HepG2 (cell line): ENCODE measurements at regions not wholly inside any gene's neighbourhood (a gene's known extent, or its start where the extent isn't known, plus 50 kb on each side); places are given as distances from the start of the nearest gene placed in this dataset.

ENCODE experiments used
- ATAC-seq: fragments of 200-7000 bp; cut with Tn5 transposase; 3 replicates; pipeline ENCODE4 v1.9.1; 2020; ENCODE audit warnings: mild to moderate bottlenecking, moderate library complexity
- BruUV-seq: library from RNA; stranded (reverse); fragments of 400-500 nt; replicated peaks from 2 replicates; lab custom pipeline; 2021; lab: Mats Ljungman, UMichigan
- CTCF ChIA-PET: fragments of 300-600 bp; formaldehyde crosslinking; extraction: SDS; loops from one replicate; lab custom pipeline; 2021; ENCODE audit warnings: low total read pairs, inconsistent platforms, low intra/inter-chr PET ratio; lab: Yijun Ruan, JAX
- POLR2A ChIA-PET: fragments of 350-600 bp; sonication (Branson Sonifier 250); formaldehyde crosslinking; loops from one replicate; lab custom pipeline; 2020; ENCODE audit warnings: antibody characterized with exemption, inconsistent platforms; lab: Yijun Ruan, JAX
- DNase-seq: peaks from one replicate; pipeline ENCODE4 v3.0.0-alpha.2; 2015; ENCODE audit warnings: low spot score
- FAIRE-seq: peaks from 3 replicates; lab custom pipeline; 2011; peaks lifted over from hg19 to GRCh38; lab: Jason Lieb, UNC
- H2AFZ ChIP-seq: one replicate; pipeline ENCODE4 v1.6.1; 2011; ENCODE audit warnings: low read length, inconsistent platforms
- H3K27ac ChIP-seq: fragments of 300-600 bp; 3 replicates; pipeline ENCODE4 v1.8.0; 2011; ENCODE audit warnings: mixed run types, mild to moderate bottlenecking, mixed read lengths, low read length, inconsistent platforms; ENCODE audit not compliant: insufficient read depth; ENCODE audit errors: extremely low read length
- H3K27me3 ChIP-seq, 2 experiments: fragments of 200-600 bp in 1 of 2; 2 replicates in 1 of 2; 3 replicates in 1 of 2; pipeline versions ENCODE4 v1.6.0 to v1.8.0; 2011; ENCODE audit warnings: low read length in 2 of 2, mild to moderate bottlenecking in 2 of 2, moderate library complexity in 2 of 2, inconsistent platforms in 1 of 2; ENCODE audit not compliant: insufficient read depth in 2 of 2, control insufficient read depth in 1 of 2
- H3K36me3 ChIP-seq, 2 experiments: fragments of 200-600 bp in 1 of 2; replicated peaks in 1 of 2; 2 replicates in 1 of 2; 3 replicates in 1 of 2; pipeline versions ENCODE4 v1.5.1 to v1.8.0; 2011; ENCODE audit warnings: low read length in 2 of 2, inconsistent platforms in 1 of 2; ENCODE audit not compliant: insufficient read depth in 2 of 2, control insufficient read depth in 1 of 2
- H3K4me1 ChIP-seq: 2 replicates; pipeline ENCODE4 v1.5.1; 2012; ENCODE audit warnings: low read length, inconsistent platforms; ENCODE audit not compliant: insufficient read depth
- H3K4me2 ChIP-seq: 2 replicates; pipeline ENCODE4 v1.6.0; 2011; ENCODE audit warnings: low read depth, low read length, inconsistent platforms
- H3K4me3 ChIP-seq, 3 experiments: fragments of 200-600 bp in 1 of 3; sonication (generic), shearing (Covaris generic) in 1 of 3; replicated peaks in 1 of 3; 2 replicates each; pipeline ENCODE4 v1.5.1; 2011 to 2016; ENCODE audit warnings: low read length in 3 of 3, inconsistent platforms in 2 of 3, low read depth in 2 of 3, mild to moderate bottlenecking in 2 of 3, control low read depth in 1 of 3, mixed read lengths in 1 of 3; ENCODE audit not compliant: insufficient read depth in 1 of 3
- H3K79me2 ChIP-seq: one replicate; pipeline ENCODE4 v1.6.1; 2011; ENCODE audit warnings: low read length, inconsistent platforms; ENCODE audit not compliant: insufficient read depth
- H3K9ac ChIP-seq: 2 replicates; pipeline ENCODE4 v1.6.0; 2011; ENCODE audit warnings: mild to moderate bottlenecking, low read depth, low read length, inconsistent platforms; ENCODE audit not compliant: insufficient read depth
- H3K9me3 ChIP-seq: 2 replicates; pipeline ENCODE4 v1.5.1; 2012; ENCODE audit warnings: mild to moderate bottlenecking, low read length
- H4K20me1 ChIP-seq: 2 replicates; pipeline ENCODE4 v1.6.0; 2011; ENCODE audit warnings: inconsistent platforms, mild to moderate bottlenecking, low read length, moderate library complexity; ENCODE audit not compliant: insufficient read depth
- BRD4 ChIP-seq: sonication (generic); formaldehyde crosslinking; IDR thresholded peaks from 2 replicates; pipeline ENCODE4 v1.4.0; 2020; ENCODE audit warnings: missing genetic modification reagents
- MEF2D ChIP-seq: sonication (generic); formaldehyde crosslinking; IDR thresholded peaks from 2 replicates; pipeline ENCODE4 v1.5.1; 2020; ENCODE audit warnings: mild to moderate bottlenecking, missing genetic modification reagents
- NFKB2 ChIP-seq: sonication (generic); formaldehyde crosslinking; IDR thresholded peaks from 2 replicates; pipeline ENCODE4 v1.4.0; 2020; ENCODE audit warnings: missing genetic modification reagents, borderline replicate concordance
- PHF20 ChIP-seq: sonication (generic); formaldehyde crosslinking; IDR thresholded peaks from 2 replicates; pipeline ENCODE4 v1.5.0; 2020; ENCODE audit warnings: mild to moderate bottlenecking, missing genetic modification reagents
- POLR2A ChIP-seq, 2 experiments: IDR thresholded peaks; 2 replicates each; pipeline ENCODE4 v1.6.1; 2011; ENCODE audit warnings: low read depth in 2 of 2, low read length in 2 of 2, mild to moderate bottlenecking in 1 of 2, moderate library complexity in 1 of 2; ENCODE audit not compliant: insufficient read depth in 1 of 2
- SIN3B ChIP-seq: fragments of 150-350 bp; IDR thresholded peaks from 2 replicates; pipeline ENCODE4 v1.6.1; 2014; ENCODE audit warnings: low read length
- ZBTB1 ChIP-seq: sonication (generic); formaldehyde crosslinking; IDR thresholded peaks from 2 replicates; pipeline ENCODE4 v1.4.0; 2020; ENCODE audit warnings: missing genetic modification reagents, borderline replicate concordance
- ZFP62 ChIP-seq: sonication (generic); formaldehyde crosslinking; IDR thresholded peaks from 2 replicates; pipeline ENCODE4 v1.4.0; 2020; ENCODE audit warnings: missing genetic modification reagents
- ZKSCAN5 ChIP-seq: sonication (generic); formaldehyde crosslinking; IDR thresholded peaks from 2 replicates; pipeline ENCODE4 v1.5.1; 2020; ENCODE audit warnings: mild to moderate bottlenecking, missing genetic modification reagents
- ZNF562 ChIP-seq: sonication (generic); formaldehyde crosslinking; IDR thresholded peaks from 2 replicates; pipeline ENCODE4 v1.8.0; 2022; ENCODE audit warnings: missing genetic modification reagents, borderline replicate concordance
- ZNF672 ChIP-seq: sonication (generic); formaldehyde crosslinking; IDR thresholded peaks from 2 replicates; pipeline ENCODE4 v1.8.1; 2022; ENCODE audit warnings: missing genetic modification reagents
- ZNF839 ChIP-seq: sonication (generic); formaldehyde crosslinking; IDR thresholded peaks from 2 replicates; pipeline ENCODE4 v1.4.0; 2020; ENCODE audit warnings: missing genetic modification reagents, mild to moderate bottlenecking, borderline replicate concordance
- WGBS: methylation state at CpG from one replicate; pipeline ENCODE4 v1.1.6; 2017; ENCODE audit warnings: low lambda C conversion rate; 5-methylcytosine and 5-hydroxymethylcytosine counted together
- in situ Hi-C: cut with HindIII; loops from 2 replicates; pipeline ENCODE4 v1.10.0; 2017; ENCODE audit warnings: low pct_unique_long_range_greater_than_20kb; ENCODE audit not compliant: extremely low pct_ligation_motif_present
- intact Hi-C: fragments of 100-400 bp; cut with micrococcal nuclease; formaldehyde crosslinking; loops from one replicate; pipeline ENCODE4 v1.10.0; 2022; ENCODE audit not compliant: unreplicated experiment
- TF ChIP-seq, protein P1 (sequence below): sonication (generic); formaldehyde crosslinking; conservative IDR thresholded peaks from 2 replicates; pipeline ENCODE4 v1.5.0; 2020; ENCODE audit warnings: missing genetic modification reagents
- TF ChIP-seq, protein P2 (sequence below): sonication (generic); formaldehyde crosslinking; IDR thresholded peaks from 2 replicates; pipeline ENCODE4 v1.5.1; 2020; ENCODE audit warnings: missing genetic modification reagents, mild to moderate bottlenecking, borderline replicate concordance
- TF ChIP-seq, protein P3 (sequence below): sonication (generic); formaldehyde crosslinking; IDR thresholded peaks from 2 replicates; pipeline ENCODE4 v1.5.1; 2020; ENCODE audit warnings: missing genetic modification reagents, mild to moderate bottlenecking, borderline replicate concordance
- TF ChIP-seq, protein P4 (sequence below), 2 experiments: sonication (generic) in 1 of 2; formaldehyde crosslinking in 1 of 2; IDR thresholded peaks; 2 replicates each; pipeline versions ENCODE4 v1.5.1 to v1.6.1; 2011 to 2020; ENCODE audit warnings: borderline replicate concordance in 1 of 2, low read depth in 1 of 2, low read length in 1 of 2, mild to moderate bottlenecking in 1 of 2, missing genetic modification reagents in 1 of 2, moderate library complexity in 1 of 2

DNA sequence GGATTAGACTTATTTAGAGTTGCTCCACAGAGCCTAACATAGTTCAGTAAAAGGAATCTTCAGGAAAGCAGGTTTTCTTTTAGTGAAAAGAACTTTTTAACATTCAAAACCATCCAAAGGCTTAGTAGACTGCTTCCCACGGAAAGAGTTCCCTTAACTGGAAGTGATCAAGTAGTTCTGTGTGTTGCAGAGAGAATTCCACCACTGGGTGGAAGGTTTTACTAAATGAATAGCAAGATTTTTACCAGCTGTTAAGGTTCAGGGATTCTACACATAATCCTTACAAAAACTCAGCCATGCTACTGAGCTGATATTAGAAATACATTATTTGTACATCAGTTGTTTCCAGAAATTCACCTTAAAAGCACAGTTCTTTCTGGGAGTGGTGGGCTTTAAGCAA lies 119.7 kb downstream of the GDAP2 start:
- no peaks in the 10 kb centered on the region for H3K9me3 ChIP-seq
- no peak overlapping the region for H3K4me2 ChIP-seq
- H3K4me1 ChIP-seq: peaks cover 23% of the 10 kb centered on the region
- ATAC-seq (no peak), DNase-seq (no peak), FAIRE-seq (no peak)
- no peaks in the 10 kb centered on the region for H3K79me2 ChIP-seq
- no peaks in the 10 kb centered on the region for H3K27me3 ChIP-seq
- H2AFZ ChIP-seq: no peak overlapping the region
- no peak overlapping the region for H3K27ac ChIP-seq
- WGBS: 0% methylated on average over 1 of the region's 1 CpG
- H4K20me1 ChIP-seq: no peaks in the 10 kb centered on the region
- H3K36me3 ChIP-seq: no peaks in the 10 kb centered on the region
- H3K9ac ChIP-seq: no peak overlapping the region
- in situ Hi-C loops: loop anchor here (5.0 kb wide), 1 partner anchor 88 kb away; no protein-coding TSS in a partner anchor
- ChIA-PET POLR2A (no interaction called here), CTCF (no interaction called here)
- intact Hi-C loops: no loop called here
- no TSS peak for BruUV-seq
- no peak overlapping the region for H3K4me3 ChIP-seq
- TF ChIP-seq POLR2A (IDR thresholded peaks at IDR 0.05; ENCODE audit: insufficient read depth in 1 of 2, low read depth in 2 of 2, low read length in 2 of 2): no peak
- TF ChIP-seq, protein P1, sequence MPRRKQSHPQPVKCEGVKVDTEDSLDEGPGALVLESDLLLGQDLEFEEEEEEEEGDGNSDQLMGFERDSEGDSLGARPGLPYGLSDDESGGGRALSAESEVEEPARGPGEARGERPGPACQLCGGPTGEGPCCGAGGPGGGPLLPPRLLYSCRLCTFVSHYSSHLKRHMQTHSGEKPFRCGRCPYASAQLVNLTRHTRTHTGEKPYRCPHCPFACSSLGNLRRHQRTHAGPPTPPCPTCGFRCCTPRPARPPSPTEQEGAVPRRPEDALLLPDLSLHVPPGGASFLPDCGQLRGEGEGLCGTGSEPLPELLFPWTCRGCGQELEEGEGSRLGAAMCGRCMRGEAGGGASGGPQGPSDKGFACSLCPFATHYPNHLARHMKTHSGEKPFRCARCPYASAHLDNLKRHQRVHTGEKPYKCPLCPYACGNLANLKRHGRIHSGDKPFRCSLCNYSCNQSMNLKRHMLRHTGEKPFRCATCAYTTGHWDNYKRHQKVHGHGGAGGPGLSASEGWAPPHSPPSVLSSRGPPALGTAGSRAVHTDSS (CRISPR knock-in tag): no peak
- TF ChIP-seq SIN3B: no peak
- TF ChIP-seq ZNF839 (CRISPR knock-in tag): no peak
- TF ChIP-seq ZKSCAN5 (CRISPR knock-in tag): no peak
- TF ChIP-seq PHF20 (CRISPR knock-in tag): no peak
- TF ChIP-seq, protein P2, sequence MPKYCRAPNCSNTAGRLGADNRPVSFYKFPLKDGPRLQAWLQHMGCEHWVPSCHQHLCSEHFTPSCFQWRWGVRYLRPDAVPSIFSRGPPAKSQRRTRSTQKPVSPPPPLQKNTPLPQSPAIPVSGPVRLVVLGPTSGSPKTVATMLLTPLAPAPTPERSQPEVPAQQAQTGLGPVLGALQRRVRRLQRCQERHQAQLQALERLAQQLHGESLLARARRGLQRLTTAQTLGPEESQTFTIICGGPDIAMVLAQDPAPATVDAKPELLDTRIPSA (CRISPR knock-in tag): no peak
- no peak for TF ChIP-seq BRD4 (CRISPR knock-in tag)
- TF ChIP-seq, protein P3, sequence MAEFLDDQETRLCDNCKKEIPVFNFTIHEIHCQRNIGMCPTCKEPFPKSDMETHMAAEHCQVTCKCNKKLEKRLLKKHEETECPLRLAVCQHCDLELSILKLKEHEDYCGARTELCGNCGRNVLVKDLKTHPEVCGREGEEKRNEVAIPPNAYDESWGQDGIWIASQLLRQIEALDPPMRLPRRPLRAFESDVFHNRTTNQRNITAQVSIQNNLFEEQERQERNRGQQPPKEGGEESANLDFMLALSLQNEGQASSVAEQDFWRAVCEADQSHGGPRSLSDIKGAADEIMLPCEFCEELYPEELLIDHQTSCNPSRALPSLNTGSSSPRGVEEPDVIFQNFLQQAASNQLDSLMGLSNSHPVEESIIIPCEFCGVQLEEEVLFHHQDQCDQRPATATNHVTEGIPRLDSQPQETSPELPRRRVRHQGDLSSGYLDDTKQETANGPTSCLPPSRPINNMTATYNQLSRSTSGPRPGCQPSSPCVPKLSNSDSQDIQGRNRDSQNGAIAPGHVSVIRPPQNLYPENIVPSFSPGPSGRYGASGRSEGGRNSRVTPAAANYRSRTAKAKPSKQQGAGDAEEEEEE (CRISPR knock-in tag): no peak
- no peak for TF ChIP-seq ZBTB1 (CRISPR knock-in tag)
- TF ChIP-seq MEF2D: no peak
- TF ChIP-seq ZFP62 (CRISPR knock-in tag): no peak
- no peak for TF ChIP-seq ZNF562 (CRISPR knock-in tag)
- TF ChIP-seq NFKB2 (CRISPR knock-in tag): no peak
- TF ChIP-seq, protein P4, sequence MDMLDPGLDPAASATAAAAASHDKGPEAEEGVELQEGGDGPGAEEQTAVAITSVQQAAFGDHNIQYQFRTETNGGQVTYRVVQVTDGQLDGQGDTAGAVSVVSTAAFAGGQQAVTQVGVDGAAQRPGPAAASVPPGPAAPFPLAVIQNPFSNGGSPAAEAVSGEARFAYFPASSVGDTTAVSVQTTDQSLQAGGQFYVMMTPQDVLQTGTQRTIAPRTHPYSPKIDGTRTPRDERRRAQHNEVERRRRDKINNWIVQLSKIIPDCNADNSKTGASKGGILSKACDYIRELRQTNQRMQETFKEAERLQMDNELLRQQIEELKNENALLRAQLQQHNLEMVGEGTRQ (IDR thresholded peaks at IDR 0.05; ENCODE audit: low read depth, low read length): no peak
- TF ChIP-seq, protein P4 (CRISPR knock-in tag; IDR thresholded peaks at IDR 0.05; ENCODE audit: borderline replicate concordance): no peak
- no peak for TF ChIP-seq ZNF672 (CRISPR knock-in tag)
